ENCODE measurements at regions not wholly inside any gene's neighbourhood (a gene's known extent, or its start where the extent isn't known, plus 50 kb on each side); places are given as distances from the start of the nearest gene placed in this dataset.

- TF ChIP-seq CTCF (conservative IDR thresholded peaks at IDR 0.05): no peak
- no peak for TF ChIP-seq EZH2 (IDR thresholded peaks at IDR 0.05; ENCODE audit: low read depth)
Measured at GRCh38 chr2:217398101-217398500, 538.2 kb upstream of the TNP1 start.

All from PC-9 (cell line).